Natural killer cell (primary cell): ENCODE measurements at regions not wholly inside any gene's neighbourhood (a gene's known extent, or its start where the extent isn't known, plus 50 kb on each side); places are given as distances from the start of the nearest gene placed in this dataset.
"Not testable (repeated sequence)": the region's sequence is repeated elsewhere in the genome, so short reads cannot be mapped to it uniquely, and the experiment has no call there.

Experiments
- ATAC-seq, 3 donors: fragments of 150-1000 bp in 2 of 3; fragments of 200-7000 bp in 1 of 3; cut with Tn5 transposase; 1 replicate in 1 of 3; 2 replicates in 2 of 3; pipeline ENCODE4 v1.10.0; 2021; ENCODE audit warnings: mild to moderate bottlenecking in 2 of 3, moderate library complexity in 2 of 3
- DNase-seq, 2 donors: peaks; one replicate each; pipeline versions ENCODE4 v3.0.0 to v3.0.0-alpha.2; 2013 to 2021; ENCODE audit warnings: mixed read lengths in 1 of 2
- H3K27ac ChIP-seq: one replicate; pipeline ENCODE4 v1.5.1; 2013; ENCODE audit warnings: mild to moderate bottlenecking, low read length
- H3K27me3 ChIP-seq: one replicate; pipeline ENCODE4 v1.6.1; 2013; ENCODE audit warnings: low read length; ENCODE audit not compliant: control insufficient read depth, insufficient read depth
- H3K36me3 ChIP-seq: one replicate; pipeline ENCODE4 v1.6.1; 2013; ENCODE audit warnings: low read length; ENCODE audit not compliant: control insufficient read depth, insufficient read depth
- H3K4me1 ChIP-seq: one replicate; pipeline ENCODE4 v1.6.1; 2013; ENCODE audit warnings: low read length; ENCODE audit not compliant: control insufficient read depth, insufficient read depth
- H3K4me3 ChIP-seq: one replicate; pipeline ENCODE4 v1.5.1; 2013; ENCODE audit warnings: low read length
- H3K9me3 ChIP-seq: one replicate; pipeline ENCODE4 v1.6.1; 2013; ENCODE audit warnings: low read length; ENCODE audit not compliant: control insufficient read depth, insufficient read depth
- H3K27ac Mint-ChIP-seq, 2 donors: one replicate each; pipeline ENCODE4 v1.8.0; 2022; ENCODE audit warnings: mild to moderate bottlenecking in 2 of 2, mixed read lengths in 2 of 2, moderate library complexity in 1 of 2
- H3K27me3 Mint-ChIP-seq, 2 donors: one replicate each; pipeline ENCODE4 v1.8.0; 2022; ENCODE audit warnings: low read depth in 2 of 2, mixed read lengths in 2 of 2
- H3K36me3 Mint-ChIP-seq: one replicate; pipeline ENCODE4 v1.8.0; 2022; ENCODE audit warnings: mixed read lengths
- H3K4me1 Mint-ChIP-seq, 2 donors: one replicate each; pipeline ENCODE4 v1.8.0; 2022; ENCODE audit warnings: mixed read lengths in 2 of 2
- H3K4me3 Mint-ChIP-seq: one replicate; pipeline ENCODE4 v1.8.0; 2022; ENCODE audit warnings: mild to moderate bottlenecking, moderate library complexity, mixed read lengths
- H3K9me3 Mint-ChIP-seq, 2 donors: one replicate each; pipeline ENCODE4 v1.8.0; 2022; ENCODE audit warnings: mixed read lengths in 2 of 2
- CTCF ChIP-seq: fragments of 200-600 bp; IDR thresholded peaks from one replicate; pipeline ENCODE4 v1.8.0; 2022; ENCODE audit warnings: antibody characterized with exemption
- WGBS: methylation state at CpG from one replicate; pipeline ENCODE4 v1.1.7; 2013; ENCODE audit warnings: missing lambda C conversion rate; ENCODE audit not compliant: insufficient coverage; 5-methylcytosine and 5-hydroxymethylcytosine counted together
- intact Hi-C: fragments of 100-400 bp; cut with micrococcal nuclease; formaldehyde crosslinking; loops from one replicate; pipeline ENCODE4 v1.14.2; 2022

DNA sequence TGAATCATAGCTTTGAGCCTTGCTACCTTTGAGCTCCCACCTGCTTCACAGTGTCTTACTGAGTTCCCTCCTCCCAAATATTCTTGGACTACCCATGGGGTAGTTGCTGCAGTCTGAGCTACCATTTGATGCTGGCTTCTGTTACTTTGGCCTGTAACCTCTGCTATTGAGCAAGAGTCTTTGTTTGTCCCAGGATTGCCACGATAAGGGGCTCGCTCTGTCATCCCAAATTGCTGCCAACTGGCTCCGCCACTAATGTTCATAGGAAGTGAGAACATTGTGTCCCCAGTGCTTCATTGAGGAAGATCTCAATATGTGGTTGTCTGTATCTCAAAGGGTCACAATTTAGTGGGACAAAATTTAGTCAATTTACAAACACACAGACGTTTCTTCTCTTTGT lies 103.8 kb downstream of the TRIM43 start:
- intact Hi-C loops = no loop called here
- Mint-ChIP-seq H3K27me3 (peaks cover 28 to 44% of the 10 kb centered on the region in 2 donors), H3K4me3 (no peak overlapping the region), H3K4me1 (no peaks in the 10 kb centered on the region), H3K27ac (no peak overlapping the region), H3K9me3 (no peaks in the 10 kb centered on the region), H3K36me3 (no peaks in the 10 kb centered on the region)
- Histone ChIP-seq H3K4me1 (no peaks in the 10 kb centered on the region), H3K27ac (no peak overlapping the region), H3K36me3 (no peaks in the 10 kb centered on the region), H3K9me3 (no peaks in the 10 kb centered on the region), H3K4me3 (no peak overlapping the region), H3K27me3 (no peaks in the 10 kb centered on the region)
- TF ChIP-seq CTCF = no peak
- no peak for DNase-seq
- 77% methylated on average over 4 of the region's 4 CpGs for WGBS
- no peak for ATAC-seq

DNA sequence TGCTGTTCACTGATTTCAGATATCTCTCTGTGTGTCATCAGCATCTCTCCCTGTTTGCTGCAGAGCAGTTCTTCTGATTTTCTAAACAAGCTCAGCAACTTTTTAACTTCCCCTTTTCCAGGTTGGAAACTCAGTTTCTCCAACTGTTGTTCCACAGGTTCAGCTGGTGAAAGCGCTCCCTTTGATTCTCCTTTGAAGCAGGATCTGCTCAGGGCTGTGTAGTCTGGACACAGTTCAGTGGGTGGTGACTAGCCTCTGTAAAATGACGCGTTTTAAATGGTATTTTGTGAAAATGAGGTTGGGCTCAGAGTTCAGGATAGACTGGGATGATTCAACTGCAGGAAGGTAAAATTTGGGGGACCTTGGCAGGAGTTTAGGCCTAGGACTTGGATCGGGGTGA lies 106.3 kb downstream of the TRIM43 start:
- Mint-ChIP-seq H3K4me1 (no peaks in the 10 kb centered on the region), H3K4me3 (no peak overlapping the region), H3K27ac (no peak overlapping the region), H3K9me3 (no peaks in the 10 kb centered on the region), H3K27me3 (peaks cover 28 to 43% of the 10 kb centered on the region in 2 donors), H3K36me3 (no peaks in the 10 kb centered on the region)
- intact Hi-C loops = no loop called here
- H3K36me3 ChIP-seq = no peaks in the 10 kb centered on the region
- no peak for TF ChIP-seq CTCF
- DNase-seq = no peak
- no peaks in the 10 kb centered on the region for H3K4me1 ChIP-seq
- 91% methylated on average over 4 of the region's 4 CpGs for WGBS
- no peaks in the 10 kb centered on the region for H3K9me3 ChIP-seq
- H3K27me3 ChIP-seq = no peaks in the 10 kb centered on the region
- no peak overlapping the region for H3K4me3 ChIP-seq
- H3K27ac ChIP-seq = no peak overlapping the region
- no peak for ATAC-seq

GRCh38 chr2:95699201-95700184 lies 107.7 kb downstream of the TRIM43 start:
- H3K9me3 Mint-ChIP-seq, H3K36me3 Mint-ChIP-seq, DNase-seq, H3K27me3 ChIP-seq, ATAC-seq, H3K27ac ChIP-seq, H3K4me3 Mint-ChIP-seq, H3K36me3 ChIP-seq, H3K9me3 ChIP-seq, H3K4me1 Mint-ChIP-seq, intact Hi-C loops, H3K4me1 ChIP-seq, H3K4me3 ChIP-seq, H3K27ac Mint-ChIP-seq: not testable (repeated sequence)
- peaks cover 25 to 48% of the 10 kb centered on the region in 2 donors for H3K27me3 Mint-ChIP-seq
- WGBS = 79% methylated on average over 2 of the region's 5 CpGs

GRCh38 chr2:95700519-95700918 lies 108.7 kb downstream of the TRIM43 start:
- H3K27me3 ChIP-seq = no peaks in the 10 kb centered on the region
- H3K36me3 ChIP-seq = no peaks in the 10 kb centered on the region
- ATAC-seq = no peak
- H3K27me3 Mint-ChIP-seq = peaks cover 21 to 42% of the 10 kb centered on the region in 2 donors
- WGBS = 0% methylated on average over 2 of the region's 4 CpGs
- intact Hi-C loops = no loop called here
- no peak overlapping the region for H3K27ac ChIP-seq
- H3K4me1 Mint-ChIP-seq = no peaks in the 10 kb centered on the region
- no peaks in the 10 kb centered on the region for H3K4me1 ChIP-seq
- H3K4me3 ChIP-seq = no peak overlapping the region
- no peak overlapping the region for H3K4me3 Mint-ChIP-seq
- H3K27ac Mint-ChIP-seq = no peak overlapping the region
- DNase-seq = no peak
- H3K9me3 ChIP-seq = no peaks in the 10 kb centered on the region
- no peaks in the 10 kb centered on the region for H3K9me3 Mint-ChIP-seq
- H3K36me3 Mint-ChIP-seq = no peaks in the 10 kb centered on the region
- no peak for TF ChIP-seq CTCF
